ENCODE measurements at regions not wholly inside any gene's neighbourhood (a gene's known extent, or its start where the extent isn't known, plus 50 kb on each side); places are given as distances from the start of the nearest gene placed in this dataset.

- no peak for TF ChIP-seq CTCF (IDR thresholded peaks at IDR 0.05; ENCODE audit: borderline replicate concordance, extremely low read depth, low read length, poor library complexity, severe bottlenecking)
- TF ChIP-seq EZH2 (IDR thresholded peaks at IDR 0.05; ENCODE audit: borderline replicate concordance, low read depth, low read length, severe bottlenecking): no peak
Measured at GRCh38 chr7:21051865-21052264, 265.2 kb upstream of the SP8 start.

Data from DND-41 (cell line).